ENCODE measurements at regions not wholly inside any gene's neighbourhood (a gene's known extent, or its start where the extent isn't known, plus 50 kb on each side); places are given as distances from the start of the nearest gene placed in this dataset.

DNA sequence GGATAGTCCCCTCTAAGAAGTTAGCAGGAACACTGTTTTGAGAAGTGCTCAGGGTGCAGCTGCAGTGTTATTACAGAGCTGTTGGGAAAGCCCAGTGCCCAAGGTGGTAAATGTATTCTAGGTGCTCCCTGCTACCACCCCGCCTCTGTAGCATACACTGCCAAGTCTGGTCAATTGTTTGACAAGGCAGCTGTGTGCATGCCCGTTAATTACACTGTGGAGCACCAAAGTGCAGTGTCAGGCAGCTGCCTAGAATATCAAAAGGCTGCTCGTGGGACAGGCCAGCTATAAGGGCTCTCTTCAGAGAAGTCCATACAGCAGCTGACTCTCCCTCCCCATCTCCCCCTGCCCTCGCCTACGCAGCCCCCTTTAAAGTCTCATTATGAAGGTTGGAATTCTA lies 99.9 kb upstream of the KLHL13 start:
- TF ChIP-seq, protein P1, sequence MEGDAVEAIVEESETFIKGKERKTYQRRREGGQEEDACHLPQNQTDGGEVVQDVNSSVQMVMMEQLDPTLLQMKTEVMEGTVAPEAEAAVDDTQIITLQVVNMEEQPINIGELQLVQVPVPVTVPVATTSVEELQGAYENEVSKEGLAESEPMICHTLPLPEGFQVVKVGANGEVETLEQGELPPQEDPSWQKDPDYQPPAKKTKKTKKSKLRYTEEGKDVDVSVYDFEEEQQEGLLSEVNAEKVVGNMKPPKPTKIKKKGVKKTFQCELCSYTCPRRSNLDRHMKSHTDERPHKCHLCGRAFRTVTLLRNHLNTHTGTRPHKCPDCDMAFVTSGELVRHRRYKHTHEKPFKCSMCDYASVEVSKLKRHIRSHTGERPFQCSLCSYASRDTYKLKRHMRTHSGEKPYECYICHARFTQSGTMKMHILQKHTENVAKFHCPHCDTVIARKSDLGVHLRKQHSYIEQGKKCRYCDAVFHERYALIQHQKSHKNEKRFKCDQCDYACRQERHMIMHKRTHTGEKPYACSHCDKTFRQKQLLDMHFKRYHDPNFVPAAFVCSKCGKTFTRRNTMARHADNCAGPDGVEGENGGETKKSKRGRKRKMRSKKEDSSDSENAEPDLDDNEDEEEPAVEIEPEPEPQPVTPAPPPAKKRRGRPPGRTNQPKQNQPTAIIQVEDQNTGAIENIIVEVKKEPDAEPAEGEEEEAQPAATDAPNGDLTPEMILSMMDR (IDR thresholded peaks at IDR 0.05): no peak
- no peak for TF ChIP-seq POLR2AphosphoS5 (IDR thresholded peaks at IDR 0.05)
- no peak for TF ChIP-seq POLR2A (IDR thresholded peaks at IDR 0.05)
